WERI-Rb-1 (cell line): ENCODE measurements at regions not wholly inside any gene's neighbourhood (a gene's known extent, or its start where the extent isn't known, plus 50 kb on each side); places are given as distances from the start of the nearest gene placed in this dataset.

Experiments used
- DNase-seq: peaks from one replicate; pipeline ENCODE4 v3.0.0-alpha.2; 2020
- H3K27ac ChIP-seq: fragments of 250-450 bp; sonication (Bioruptor Pico); 2 replicates; pipeline ENCODE4 v1.5.1; 2020; ENCODE audit warnings: mild to moderate bottlenecking, moderate library complexity
- H3K27me3 ChIP-seq: fragments of 250-450 bp; sonication (Bioruptor Pico); 2 replicates; pipeline ENCODE4 v1.5.1; 2021; ENCODE audit warnings: mild to moderate bottlenecking, low read depth, moderate library complexity; ENCODE audit not compliant: insufficient read depth, severe bottlenecking
- H3K36me3 ChIP-seq: fragments of 250-450 bp; sonication (Bioruptor Pico); 2 replicates; pipeline ENCODE4 v1.5.1; 2020; ENCODE audit warnings: mild to moderate bottlenecking, moderate library complexity
- H3K4me3 ChIP-seq: 2 replicates; pipeline ENCODE4 v1.5.1; 2011; ENCODE audit warnings: low read depth, mild to moderate bottlenecking, control low read depth, low read length
- H3K9me3 ChIP-seq: fragments of 250-450 bp; sonication (Bioruptor Pico); 2 replicates; pipeline ENCODE4 v1.5.1; 2021; ENCODE audit warnings: mild to moderate bottlenecking, moderate library complexity; ENCODE audit not compliant: severe bottlenecking
- CTCF ChIP-seq: IDR thresholded peaks from 2 replicates; pipeline ENCODE4 v1.5.1; 2011; ENCODE audit warnings: low read depth, mild to moderate bottlenecking, control low read depth, inconsistent platforms, low read length

DNA sequence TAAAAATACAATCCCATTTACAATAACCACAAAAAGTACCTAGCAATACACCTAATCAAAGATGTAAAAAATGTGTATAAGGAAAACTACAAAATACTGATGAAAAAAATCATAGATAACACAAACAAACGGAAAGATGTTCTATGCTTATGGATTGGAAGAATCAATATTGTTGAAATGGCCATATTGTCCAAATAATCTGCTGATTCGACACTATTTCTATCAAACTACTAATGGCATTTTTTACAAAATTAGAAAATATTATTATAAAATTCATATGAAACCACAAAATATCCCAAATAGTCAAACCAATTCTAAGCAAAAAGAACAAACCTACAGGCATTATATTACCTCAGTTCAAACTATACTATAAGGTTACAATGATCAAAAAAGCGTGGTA lies 978.3 kb upstream of the MAP3K7 start:
- Histone ChIP-seq H3K27me3 (no peaks in the 10 kb centered on the region), H3K27ac (no peak overlapping the region), H3K4me3 (no peak overlapping the region), H3K36me3 (no peaks in the 10 kb centered on the region), H3K9me3 (no peaks in the 10 kb centered on the region)
- no peak for DNase-seq
- TF ChIP-seq CTCF, result no peak

GRCh38 chr6:91562955-91563354 lies 976.1 kb upstream of the MAP3K7 start:
- no peak for DNase-seq
- no peak overlapping the region for H3K4me3 ChIP-seq
- no peak overlapping the region for H3K27ac ChIP-seq
- H3K27me3 ChIP-seq, result no peaks in the 10 kb centered on the region
- H3K36me3 ChIP-seq, result no peaks in the 10 kb centered on the region
- no peak for TF ChIP-seq CTCF
- H3K9me3 ChIP-seq, result no peaks in the 10 kb centered on the region

GRCh38 chr6:91560409-91560808 lies 973.5 kb upstream of the MAP3K7 start:
- Histone ChIP-seq H3K9me3 (no peaks in the 10 kb centered on the region), H3K36me3 (no peaks in the 10 kb centered on the region), H3K27ac (no peak overlapping the region), H3K27me3 (no peaks in the 10 kb centered on the region), H3K4me3 (no peak overlapping the region)
- DNase-seq, result no peak
- no peak for TF ChIP-seq CTCF

GRCh38 chr6:91540902-91541301 lies 954.0 kb upstream of the MAP3K7 start:
- TF ChIP-seq CTCF, result no peak
- H3K27me3 ChIP-seq, result no peaks in the 10 kb centered on the region
- H3K27ac ChIP-seq, result no peak overlapping the region
- H3K36me3 ChIP-seq, result no peaks in the 10 kb centered on the region
- DNase-seq, result no peak
- H3K9me3 ChIP-seq, result peaks cover 2% of the 10 kb centered on the region
- no peak overlapping the region for H3K4me3 ChIP-seq

DNA sequence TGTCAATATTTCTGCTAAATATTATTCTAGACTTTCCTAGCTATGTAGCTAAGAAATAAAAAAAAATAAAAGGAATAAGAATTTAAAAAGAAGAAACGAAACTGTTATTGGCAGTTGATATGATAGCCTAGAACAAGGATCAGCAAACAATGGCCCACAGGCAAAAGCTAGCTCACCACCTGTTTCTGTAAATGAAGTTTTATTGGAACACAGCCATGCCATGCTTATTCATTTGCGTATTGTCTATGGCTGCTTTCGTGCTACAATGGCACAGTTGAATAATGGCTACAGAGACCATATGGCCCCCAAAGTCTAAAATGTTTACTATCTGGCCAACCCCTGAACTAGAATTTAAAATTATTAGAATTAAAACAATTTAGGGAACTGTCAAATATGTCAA lies 952.6 kb upstream of the MAP3K7 start:
- H3K27me3 ChIP-seq, result no peaks in the 10 kb centered on the region
- DNase-seq, result no peak
- H3K27ac ChIP-seq, result no peak overlapping the region
- H3K9me3 ChIP-seq, result peaks cover 2% of the 10 kb centered on the region
- no peak for TF ChIP-seq CTCF
- H3K4me3 ChIP-seq, result no peak overlapping the region
- no peaks in the 10 kb centered on the region for H3K36me3 ChIP-seq

DNA sequence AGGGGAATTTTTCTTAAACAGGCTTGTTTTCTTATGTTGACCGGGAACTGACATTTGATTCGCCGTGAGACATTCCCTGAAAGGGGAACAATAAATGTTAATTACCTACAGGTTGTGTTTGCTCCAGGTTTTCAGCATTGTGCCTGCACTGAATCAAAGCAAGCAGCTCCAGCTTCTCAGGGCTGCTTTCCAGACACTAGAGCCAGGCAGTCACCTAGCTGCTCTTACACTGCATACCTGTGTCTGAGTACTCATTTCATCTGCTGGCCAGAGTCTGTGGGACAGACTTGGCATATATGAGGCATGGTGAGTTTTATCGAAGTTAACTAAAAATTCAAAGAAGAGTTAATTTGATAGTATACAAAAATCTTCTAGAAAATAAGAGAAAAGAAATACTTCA lies 951.8 kb upstream of the MAP3K7 start:
- Histone ChIP-seq H3K4me3 (no peak overlapping the region), H3K27ac (no peak overlapping the region), H3K36me3 (no peaks in the 10 kb centered on the region), H3K27me3 (no peaks in the 10 kb centered on the region), H3K9me3 (peaks cover 2% of the 10 kb centered on the region)
- no peak for TF ChIP-seq CTCF
- DNase-seq, result no peak
